HG03378 (cell line): ENCODE measurements at regions not wholly inside any gene's neighbourhood (a gene's known extent, or its start where the extent isn't known, plus 50 kb on each side); places are given as distances from the start of the nearest gene placed in this dataset.

Source experiments
- ATAC-seq: cut with Tn5 transposase; IDR thresholded peaks from one replicate; pipeline ENCODE4 v1.9.1; 2021; ENCODE audit warnings: mild to moderate bottlenecking, moderate library complexity; ENCODE audit not compliant: unreplicated experiment

DNA sequence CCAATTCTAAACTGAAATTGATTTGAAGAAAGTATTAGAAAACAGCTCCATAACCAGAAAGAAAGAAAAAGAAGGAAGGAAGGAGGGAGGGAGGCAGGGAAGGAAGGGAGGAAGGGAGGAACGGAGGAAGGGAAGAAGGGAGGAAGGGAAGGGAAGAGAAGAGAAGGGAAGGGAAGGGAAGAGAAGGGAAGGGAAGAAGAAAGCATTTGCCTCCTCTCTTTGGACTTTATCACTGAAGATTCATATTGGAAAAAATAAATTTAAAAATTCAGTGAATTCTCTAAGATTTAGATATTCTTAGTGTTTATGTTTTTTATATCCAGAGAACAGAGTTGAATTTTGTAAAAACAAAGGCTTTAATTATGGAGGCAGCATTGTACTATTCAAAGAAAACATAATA lies 68.5 kb upstream of the NXT1 start:
- ATAC-seq: no peak

DNA sequence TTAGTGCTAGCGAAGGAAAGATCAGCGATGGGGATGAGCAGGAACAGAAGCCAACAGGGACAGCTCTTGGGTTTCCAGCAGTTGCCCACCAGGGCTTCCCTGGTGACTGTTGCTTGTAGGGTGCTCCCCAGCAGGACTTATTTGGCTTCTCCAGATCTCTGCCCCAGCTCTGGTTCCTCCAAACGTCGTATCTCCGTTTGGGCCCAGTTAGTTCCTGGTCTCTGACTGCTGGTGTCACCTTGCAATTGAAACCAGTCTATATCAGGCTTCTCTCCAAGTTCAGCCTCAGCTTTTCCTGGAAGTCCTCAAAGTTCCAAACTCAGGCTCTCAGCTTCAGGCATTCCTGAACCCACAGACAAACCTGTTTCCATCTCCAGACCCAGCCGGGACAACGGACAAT lies 70.8 kb upstream of the NXT1 start:
- ATAC-seq: no peak

DNA sequence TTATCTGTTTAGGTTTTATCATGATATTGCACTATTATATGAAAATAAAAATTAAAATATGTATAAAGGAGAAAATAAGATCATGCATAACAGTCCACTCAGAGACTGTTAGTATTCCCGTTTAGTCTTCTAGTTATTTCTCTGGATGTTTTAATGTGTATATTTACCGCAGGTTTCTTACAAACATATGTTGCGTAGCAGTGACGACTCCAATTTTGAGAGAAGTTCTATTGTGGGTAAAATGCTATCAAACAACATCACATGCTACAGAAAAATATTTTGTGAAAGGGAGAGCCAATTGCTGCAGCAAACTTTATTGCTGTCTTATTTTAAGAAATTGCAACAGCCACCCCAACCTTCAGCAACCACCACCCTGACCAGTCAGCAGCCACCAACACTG lies 72.4 kb upstream of the NXT1 start:
- no peak for ATAC-seq

DNA sequence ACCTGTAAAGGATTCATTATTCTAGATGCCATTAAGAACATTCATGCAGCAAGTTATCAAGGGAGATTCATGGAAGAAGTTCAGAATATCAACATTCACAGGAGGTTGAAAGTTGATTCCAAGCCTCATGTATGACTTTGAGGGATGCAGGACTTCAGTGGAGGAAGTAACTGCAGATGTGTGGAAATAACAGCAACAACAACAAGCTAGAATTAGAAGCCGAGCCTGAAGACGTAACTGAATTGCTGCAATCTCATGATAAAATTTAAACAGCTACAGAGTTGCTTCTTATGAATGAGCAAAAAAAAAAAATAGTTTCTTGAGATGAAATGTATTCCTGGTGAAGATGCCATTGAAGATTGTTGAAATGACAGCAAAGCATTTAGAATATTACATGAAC lies 73.3 kb upstream of the NXT1 start:
- no peak for ATAC-seq

DNA sequence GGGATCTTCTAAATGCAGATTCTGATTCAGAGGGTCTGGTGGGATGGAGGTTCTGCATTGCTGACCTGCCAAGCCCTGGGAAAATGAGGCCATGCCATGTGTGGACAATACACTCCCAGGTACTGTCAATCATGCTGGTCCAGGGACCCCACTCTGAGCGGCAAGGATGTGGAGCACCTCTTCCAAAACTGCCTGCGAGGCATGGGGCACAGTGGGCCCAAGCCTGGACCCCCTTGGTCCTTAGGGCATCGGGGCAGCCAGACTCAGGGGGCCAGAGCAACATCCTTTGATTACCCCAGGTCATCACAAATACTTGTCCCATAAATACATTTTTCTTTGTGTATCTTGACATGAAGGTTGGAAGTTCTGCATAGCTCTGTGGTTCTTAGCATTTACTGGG lies 76.8 kb upstream of the NXT1 start:
- ATAC-seq: no peak

DNA sequence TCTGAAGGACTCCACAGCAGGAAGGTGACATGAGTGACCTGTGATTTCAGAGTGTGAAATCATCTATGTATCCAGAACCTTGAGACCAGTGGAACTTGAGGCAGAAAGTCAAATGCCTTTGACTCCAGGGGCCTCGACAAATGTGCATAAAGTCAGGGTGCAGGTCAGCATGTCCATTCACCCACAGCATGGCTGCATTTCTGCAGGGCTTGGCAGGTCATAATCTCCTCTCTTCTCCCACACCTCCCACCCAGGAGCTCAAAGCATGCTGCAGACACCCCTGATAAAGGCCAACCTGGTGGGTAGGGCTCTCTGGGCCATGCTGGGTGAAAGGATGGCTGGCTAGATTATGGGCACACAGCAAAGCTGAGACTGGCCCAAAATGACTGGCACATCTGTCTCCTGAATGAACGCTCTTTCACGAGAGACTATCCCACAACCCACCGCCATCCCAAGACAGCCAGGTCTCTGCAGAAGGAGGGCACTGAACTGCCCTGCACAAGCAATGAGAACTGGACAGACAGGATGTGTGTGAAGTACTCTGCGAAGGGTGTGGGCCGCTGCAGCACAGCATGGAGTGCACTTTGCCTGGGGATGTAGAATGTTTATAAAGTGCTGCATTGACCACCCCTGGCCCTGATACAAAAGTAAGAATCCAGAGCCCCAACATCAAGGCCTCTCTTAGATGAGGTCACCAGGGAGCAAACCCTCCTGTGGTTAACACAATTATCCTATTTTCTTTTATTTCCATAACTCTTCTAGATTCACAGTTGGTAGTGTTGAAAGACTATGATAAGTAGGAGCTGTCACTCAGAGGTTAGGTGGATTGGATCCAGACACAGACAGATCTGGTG lies 78.2 kb upstream of the NXT1 start:
- no peak for ATAC-seq

DNA sequence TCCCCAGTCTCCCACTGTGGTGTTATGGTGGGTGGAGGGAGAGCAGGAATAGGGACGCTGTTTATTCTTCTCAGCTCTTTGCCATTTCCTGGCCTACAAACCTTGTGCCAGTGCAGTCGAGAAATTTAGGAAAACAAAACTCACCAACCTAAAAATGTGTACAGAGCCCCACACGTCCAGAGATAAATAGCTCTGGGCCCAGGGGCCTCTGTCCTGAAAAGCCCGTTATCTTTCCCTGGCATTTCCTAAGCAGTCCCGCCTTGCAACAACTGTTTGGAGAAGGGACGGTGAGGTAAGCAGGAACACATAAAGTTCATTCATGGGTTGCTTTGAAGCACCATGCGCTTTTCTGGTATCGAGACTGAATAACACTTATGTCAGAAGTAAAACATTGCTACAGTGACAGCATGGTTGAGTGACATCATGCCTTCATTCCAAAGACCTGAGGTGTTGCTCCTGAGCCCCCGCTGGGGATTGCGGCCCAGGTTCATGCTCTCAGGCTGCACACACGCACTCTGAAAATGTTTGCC lies 80.1 kb upstream of the NXT1 start:
- no peak for ATAC-seq

DNA sequence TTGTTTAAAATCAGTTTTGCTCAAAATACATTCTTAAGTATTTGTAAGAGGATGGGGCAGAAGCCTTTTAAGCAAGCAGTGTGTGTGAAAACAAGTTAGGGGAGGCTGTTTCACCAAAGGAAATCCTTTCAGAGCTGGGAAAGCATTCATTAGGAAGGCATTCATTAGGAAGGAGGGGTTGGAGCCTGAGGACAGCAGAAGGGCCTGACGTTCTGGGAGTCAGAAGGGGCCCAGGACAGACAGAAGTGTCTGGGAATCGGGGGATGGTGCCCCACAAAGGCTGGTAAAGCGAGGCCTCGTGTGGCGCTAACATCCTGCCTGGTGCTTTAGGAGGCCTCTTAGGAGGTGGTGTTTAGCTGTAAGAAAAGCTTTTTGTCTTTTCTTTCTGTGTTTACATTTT lies 80.6 kb upstream of the NXT1 start:
- ATAC-seq: no peak

DNA sequence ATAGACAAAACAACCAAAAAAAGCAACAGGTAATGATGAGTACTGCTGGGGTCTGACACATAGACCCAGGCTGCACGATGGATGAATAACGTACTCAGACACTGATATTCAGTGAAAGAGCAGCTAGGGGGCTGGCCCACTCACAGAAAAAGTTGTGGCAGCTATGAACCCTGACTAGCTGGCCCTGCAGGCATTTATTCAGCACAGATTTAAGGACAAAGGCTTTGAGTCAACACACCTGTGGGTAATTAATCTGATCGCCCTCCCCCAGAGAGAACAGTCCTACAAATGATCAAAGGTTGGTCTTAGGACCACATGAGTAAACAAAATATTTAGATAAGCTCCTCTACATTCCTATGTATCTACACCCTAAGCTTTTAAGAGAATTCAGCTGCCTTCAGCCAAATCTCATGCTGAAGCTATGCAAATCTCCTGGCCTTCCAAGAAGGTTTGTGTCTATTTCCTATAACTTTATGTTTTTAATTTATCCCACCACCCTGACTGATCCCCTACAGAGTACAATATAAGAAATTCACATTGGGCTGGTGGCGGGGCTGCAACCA lies 81.7 kb upstream of the NXT1 start:
- no peak for ATAC-seq

DNA sequence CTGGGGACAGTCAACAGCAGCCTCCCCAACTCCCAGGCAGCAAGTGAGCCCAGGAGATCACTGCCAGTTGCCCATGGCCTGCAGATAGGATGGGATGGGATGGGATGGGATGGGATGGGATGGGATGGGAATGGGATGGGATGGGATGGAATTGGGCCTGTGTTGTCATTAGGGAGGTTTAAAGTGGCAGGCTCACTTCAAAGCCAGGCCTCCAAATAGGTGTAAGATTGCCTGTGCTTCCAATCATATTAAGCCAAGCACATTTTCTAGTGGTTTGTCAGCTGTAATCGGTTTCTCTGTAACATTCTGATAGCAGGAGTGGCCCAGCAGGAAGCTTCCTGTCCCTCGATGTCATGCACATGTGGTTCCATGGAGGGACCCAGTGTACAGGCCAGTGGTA lies 82.7 kb upstream of the NXT1 start:
- ATAC-seq: no peak

DNA sequence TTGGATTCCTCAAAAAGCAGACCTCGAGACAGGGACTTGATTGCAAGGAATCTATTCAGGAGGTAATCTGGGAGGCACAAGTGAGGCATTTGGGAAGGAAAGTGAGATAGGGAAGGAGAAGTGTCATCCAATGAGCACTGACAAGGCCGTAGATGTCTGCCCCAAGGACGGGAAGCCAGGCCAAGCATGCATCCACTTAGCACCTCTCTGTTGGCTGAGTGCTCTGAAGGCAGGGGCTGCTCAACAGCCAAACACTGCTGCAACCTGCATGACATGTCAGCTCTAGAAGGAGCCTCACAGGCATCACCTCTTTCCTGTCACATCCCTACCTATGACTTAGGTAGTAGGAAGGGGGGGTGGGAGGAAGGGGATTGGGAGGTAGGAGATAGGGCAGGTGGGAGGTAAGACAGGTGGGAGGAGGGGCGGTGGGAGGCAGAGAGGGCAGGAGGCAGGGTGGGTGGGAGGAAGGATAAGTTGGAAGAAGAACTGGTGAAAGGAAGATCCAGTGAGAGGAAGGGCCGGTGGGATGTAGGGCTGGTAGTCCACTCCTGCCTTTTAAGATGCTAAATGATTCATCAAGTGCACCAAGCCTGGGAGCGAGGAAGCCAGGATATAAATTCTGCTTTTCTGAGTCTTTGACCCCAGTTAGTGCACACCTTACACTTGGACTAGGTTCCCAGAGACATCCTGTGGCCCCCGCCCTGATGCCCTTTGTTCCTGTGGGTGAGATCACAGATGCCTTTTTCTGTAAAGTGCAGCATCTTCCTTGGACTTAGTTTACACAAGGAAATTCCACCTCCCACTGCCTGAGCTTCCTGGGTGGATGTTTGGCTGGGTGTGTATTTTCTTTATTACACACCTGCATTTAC lies 83.8 kb upstream of the NXT1 start:
- no peak for ATAC-seq

DNA sequence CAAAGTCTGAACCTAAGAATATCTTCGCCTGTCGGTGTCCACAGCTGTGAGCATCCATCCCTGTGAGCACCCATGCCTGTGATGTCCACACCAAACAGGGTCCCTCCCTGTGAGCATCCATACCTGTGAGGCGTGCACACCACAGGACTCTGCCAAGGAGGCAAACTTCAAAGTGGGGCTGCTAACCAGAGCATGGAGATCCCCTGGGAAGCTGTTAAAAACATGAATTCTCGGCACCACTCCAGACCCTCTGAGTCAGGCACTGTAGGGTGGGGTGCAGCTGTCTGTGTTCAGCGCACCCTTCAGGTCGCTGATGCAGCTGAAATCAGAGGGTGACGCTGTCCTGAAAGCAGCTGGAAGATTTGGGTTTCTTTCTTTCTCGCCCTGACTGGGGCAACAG lies 85.4 kb upstream of the NXT1 start:
- no peak for ATAC-seq

DNA sequence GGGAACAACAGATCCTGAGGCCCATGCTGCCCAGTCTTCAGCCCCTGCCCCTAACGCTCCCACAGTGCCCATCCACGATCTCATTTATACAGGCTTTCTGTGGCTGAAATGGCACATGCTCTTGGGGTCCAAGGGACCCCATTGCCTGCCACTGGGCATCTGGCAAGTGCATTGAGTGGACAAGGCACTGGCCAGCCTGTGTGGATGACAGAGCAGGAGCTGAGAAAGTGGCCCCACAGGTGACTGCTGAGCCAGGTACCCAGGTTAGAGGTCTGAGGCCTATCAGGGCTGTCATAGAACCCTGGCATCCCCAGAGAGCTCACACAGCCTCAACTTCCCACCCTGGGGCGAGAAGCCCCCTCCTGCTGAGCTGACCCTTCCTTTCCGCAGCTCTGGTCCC lies 86.0 kb upstream of the NXT1 start:
- ATAC-seq: no peak

DNA sequence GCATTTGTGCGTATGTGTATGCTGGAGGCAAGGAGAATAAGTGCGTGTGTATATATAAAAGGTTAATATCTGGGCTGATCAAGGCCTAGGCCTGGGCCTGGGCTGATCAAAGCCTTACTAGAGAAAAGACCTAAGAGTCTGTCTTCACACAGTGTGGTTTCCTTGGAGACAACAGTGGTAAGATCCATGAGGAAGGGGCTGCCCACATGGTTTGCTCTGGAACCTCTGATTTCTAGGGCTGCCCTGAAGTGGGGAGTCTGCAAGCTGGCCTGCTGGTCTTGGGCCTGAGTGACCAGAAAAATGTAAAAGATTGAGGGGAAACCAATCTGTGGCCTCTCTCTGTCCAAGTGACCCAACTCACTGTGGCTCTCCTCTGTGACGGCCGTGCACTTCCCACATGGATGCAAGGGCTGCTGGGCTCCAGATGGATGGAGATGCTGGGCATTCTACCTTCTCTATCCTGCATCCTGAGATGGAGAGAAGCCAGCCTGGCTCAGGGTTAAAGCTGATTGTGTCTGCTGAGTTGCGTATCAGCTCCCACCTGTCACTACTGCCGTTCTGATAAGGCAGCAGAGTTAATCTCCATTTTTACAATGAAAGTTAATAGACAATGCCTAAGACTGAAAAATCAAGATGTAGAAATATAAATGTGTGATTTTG lies 90.3 kb upstream of the NXT1 start:
- ATAC-seq: no peak

DNA sequence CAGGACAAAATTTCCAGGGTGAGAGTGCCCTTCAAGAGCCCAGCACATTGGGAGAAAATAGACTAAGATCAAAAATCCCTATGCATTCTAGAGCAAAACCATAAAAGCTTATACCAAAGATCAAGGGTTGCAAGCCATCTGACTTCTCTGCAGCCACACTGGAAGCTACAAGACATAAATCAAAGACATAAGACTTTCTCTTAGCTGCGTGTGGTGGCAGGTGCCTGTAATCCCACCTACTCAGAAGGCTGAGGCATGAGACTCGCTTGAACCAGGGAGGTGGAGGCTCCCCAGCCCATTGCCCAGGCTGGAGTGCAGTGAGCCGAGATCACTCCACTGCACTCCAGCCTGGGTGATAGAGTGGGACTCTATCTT lies 91.9 kb upstream of the NXT1 start:
- no peak for ATAC-seq

DNA sequence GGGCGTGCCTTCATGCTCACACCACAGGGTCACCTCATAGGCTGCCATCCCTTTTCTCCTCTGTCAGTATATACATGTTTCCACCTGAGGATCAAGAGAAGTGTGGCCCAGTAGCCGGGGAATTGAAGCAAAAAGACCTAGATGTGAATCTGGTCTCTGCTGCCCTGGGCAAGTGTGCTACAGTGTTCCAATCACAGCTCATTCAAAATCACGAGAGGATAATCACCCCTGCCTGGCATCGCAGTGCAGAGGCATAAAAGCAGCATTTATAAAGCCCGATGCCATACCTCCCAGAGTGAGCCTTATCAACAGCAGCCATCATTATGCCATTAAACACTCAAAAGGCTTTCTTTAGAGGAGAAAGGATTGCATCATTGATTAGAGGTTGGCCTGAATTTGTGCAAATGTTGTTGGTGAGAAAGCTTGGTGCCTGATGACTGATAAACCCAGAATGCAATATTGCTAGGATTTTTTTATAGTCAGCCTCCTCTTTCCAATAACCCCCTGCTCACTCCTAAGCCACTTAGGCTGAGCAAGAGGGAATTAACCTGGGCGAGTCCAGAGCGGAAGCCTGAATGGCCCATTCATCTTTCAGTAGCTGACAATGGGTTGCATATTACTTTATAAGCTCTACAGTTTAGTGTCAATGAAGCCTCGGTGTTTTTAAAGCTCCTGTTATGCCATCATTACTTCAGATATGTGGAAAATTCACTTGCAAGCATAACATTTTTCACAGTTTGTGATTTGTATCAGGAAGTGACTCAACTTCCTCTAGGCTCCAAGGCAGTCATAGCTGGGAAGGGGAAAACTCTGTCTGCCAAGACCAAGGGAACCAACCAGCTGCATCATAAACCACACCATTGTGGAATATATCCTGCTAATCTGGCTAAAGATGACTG lies 92.5 kb upstream of the NXT1 start:
- no peak for ATAC-seq

DNA sequence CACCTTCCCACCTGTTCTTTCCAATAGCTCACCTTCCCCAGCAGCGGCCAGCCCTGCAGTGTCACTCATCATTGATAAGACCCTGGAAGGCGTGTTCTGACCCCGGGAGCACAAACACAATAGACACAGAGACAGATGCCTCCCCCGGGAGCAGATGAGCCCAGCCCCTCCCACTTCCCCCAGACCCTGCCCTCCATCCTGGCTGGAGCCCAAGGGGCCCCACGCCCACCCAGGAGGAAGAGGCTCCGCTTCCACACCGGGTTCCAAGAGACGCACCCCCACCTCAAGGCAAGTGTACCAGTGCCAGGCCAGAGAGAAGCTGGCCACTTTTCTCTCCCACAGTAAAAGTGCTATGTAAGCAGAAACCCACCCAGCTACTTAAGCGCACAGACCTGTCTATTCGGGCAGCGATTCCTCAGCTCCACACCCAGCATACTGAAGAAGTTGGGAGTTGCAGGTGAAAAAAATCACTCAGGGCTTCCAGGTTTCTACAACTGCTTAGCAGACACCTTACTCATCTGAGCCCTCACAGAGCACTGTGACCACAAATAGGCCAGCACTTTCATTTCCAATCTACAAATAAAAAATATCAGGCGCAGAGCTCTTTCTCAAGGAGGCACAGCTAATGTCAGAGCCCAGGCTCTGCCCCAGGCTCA lies 93.4 kb upstream of the NXT1 start:
- ATAC-seq: no peak

DNA sequence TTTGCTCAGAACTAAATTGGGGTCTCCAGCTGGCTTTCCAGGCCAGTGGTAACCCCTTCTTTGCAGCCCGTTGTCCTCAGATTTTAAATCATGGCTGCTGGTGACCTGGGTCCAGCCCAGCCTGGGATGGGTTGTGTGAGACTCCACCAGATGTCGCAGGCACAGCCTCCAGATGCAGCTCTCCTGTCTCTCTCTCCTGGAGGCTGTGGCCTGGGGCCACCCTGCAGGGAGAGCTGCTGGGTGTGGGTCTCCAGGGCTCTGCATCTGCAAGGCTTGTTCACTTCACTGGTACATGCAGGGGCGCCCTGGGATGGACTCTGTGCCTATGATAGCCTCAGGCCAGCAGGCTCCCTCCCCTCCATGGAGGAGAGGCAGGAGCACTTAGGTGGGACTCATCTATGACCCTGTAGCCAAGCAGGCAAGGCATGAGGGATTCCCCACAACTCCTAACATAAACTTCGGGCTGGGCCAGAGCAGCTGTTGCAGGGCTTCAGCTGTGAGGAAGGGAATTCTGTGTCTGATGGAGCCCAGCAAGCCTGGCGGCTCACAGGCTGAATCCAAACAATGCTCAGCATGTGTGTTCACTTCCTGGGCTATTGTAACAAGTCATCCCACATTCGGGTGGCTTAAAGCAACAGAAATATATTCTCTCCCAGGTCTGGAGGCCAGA lies 94.7 kb upstream of the NXT1 start:
- ATAC-seq: no peak

DNA sequence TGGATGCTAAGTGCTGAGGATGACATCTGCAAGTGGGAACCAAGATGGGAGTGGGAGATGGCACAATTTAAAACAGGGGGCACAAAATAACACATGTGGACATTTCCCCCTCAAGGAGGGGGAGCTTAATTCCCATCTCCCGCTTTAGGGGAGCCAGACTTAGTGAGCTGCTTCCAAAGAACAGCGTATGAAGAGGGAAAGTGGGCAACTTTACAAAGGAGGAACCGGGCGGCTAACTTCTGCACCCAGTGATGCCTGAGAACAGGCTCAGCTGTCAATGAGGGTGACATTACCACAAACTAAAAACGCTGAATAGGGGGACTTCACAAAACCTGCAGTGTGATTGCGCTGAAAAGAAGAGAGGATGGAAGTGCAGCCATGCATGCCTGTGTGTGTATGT lies 95.5 kb upstream of the NXT1 start:
- ATAC-seq: no peak
